DOHH2 (cell line): ENCODE measurements at regions not wholly inside any gene's neighbourhood (a gene's known extent, or its start where the extent isn't known, plus 50 kb on each side); places are given as distances from the start of the nearest gene placed in this dataset.

ENCODE experiments used
- H3F3A ChIP-seq: fragments of 200-600 bp; sonication (generic), shearing (Covaris generic); 2 replicates; pipeline ENCODE4 v1.6.0; 2016; ENCODE audit warnings: antibody characterized with exemption, mild to moderate bottlenecking; ENCODE audit not compliant: control insufficient read depth, insufficient read depth
- H3K27ac ChIP-seq: fragments of 200-600 bp; sonication (generic); 2 replicates; pipeline ENCODE4 v1.5.1; 2014; ENCODE audit warnings: low read depth, mild to moderate bottlenecking, low read length, moderate library complexity
- H3K27me3 ChIP-seq: fragments of 200-600 bp; sonication (generic); 2 replicates; pipeline ENCODE4 v1.6.1; 2014; ENCODE audit warnings: mild to moderate bottlenecking, low read length, mixed read lengths; ENCODE audit not compliant: control insufficient read depth
- H3K36me3 ChIP-seq: fragments of 200-600 bp; sonication (generic); 2 replicates; pipeline ENCODE4 v1.6.1; 2014; ENCODE audit warnings: mild to moderate bottlenecking, low read length, moderate library complexity, mixed read lengths; ENCODE audit not compliant: control insufficient read depth
- H3K4me1 ChIP-seq: fragments of 200-600 bp; sonication (generic); 2 replicates; pipeline ENCODE4 v1.6.1; 2014; ENCODE audit warnings: mild to moderate bottlenecking, low read length, mixed read lengths; ENCODE audit not compliant: control insufficient read depth
- H3K4me2 ChIP-seq: fragments of 200-600 bp; sonication (generic); 2 replicates; pipeline ENCODE4 v1.6.0; 2014; ENCODE audit warnings: mild to moderate bottlenecking, low read length, moderate library complexity
- H3K4me3 ChIP-seq: fragments of 200-600 bp; sonication (generic); 2 replicates; pipeline ENCODE4 v1.5.1; 2014; ENCODE audit warnings: mild to moderate bottlenecking, low read length, mixed read lengths
- H3K79me2 ChIP-seq: fragments of 200-600 bp; sonication (generic); 2 replicates; pipeline ENCODE4 v1.6.1; 2014; ENCODE audit warnings: mild to moderate bottlenecking, low read length, mixed read lengths; ENCODE audit not compliant: control insufficient read depth
- H3K9me2 ChIP-seq: fragments of 200-600 bp; sonication (generic); replicated peaks from 2 replicates; pipeline ENCODE4 v1.6.1; 2014; ENCODE audit warnings: mild to moderate bottlenecking, low read length, mixed read lengths; ENCODE audit not compliant: control insufficient read depth
- H3K9me3 ChIP-seq: fragments of 200-600 bp; sonication (generic); 2 replicates; pipeline ENCODE4 v1.6.1; 2014; ENCODE audit warnings: antibody characterized with exemption, low read length, mixed read lengths; ENCODE audit not compliant: control insufficient read depth, insufficient read depth
- H4K20me1 ChIP-seq: fragments of 200-600 bp; sonication (generic); 2 replicates; pipeline ENCODE4 v1.6.0; 2014; ENCODE audit warnings: low read depth, mild to moderate bottlenecking, antibody characterized with exemption, low read length, moderate library complexity; ENCODE audit not compliant: control insufficient read depth, insufficient read depth
- CTCF ChIP-seq: fragments of 200-600 bp; sonication (generic); IDR thresholded peaks from one replicate; pipeline ENCODE4 v1.5.1; 2014; ENCODE audit warnings: antibody characterized with exemption, mild to moderate bottlenecking, low read depth, low read length; ENCODE audit not compliant: poor library complexity, severe bottlenecking
- EZH2phosphoT487 ChIP-seq: fragments of 200-600 bp; sonication (generic); IDR thresholded peaks from 2 replicates; pipeline ENCODE4 v1.6.1; 2017; ENCODE audit warnings: borderline replicate concordance, mild to moderate bottlenecking, antibody characterized with exemption, low read length, moderate library complexity, mixed read lengths

GRCh38 chr2:138176862-138177439 lies 212.7 kb downstream of the HNMT start:
- Histone ChIP-seq H4K20me1 (no peaks in the 10 kb centered on the region), H3K27ac (no peak overlapping the region), H3F3A (no peaks in the 10 kb centered on the region), H3K9me2 (no peaks in the 10 kb centered on the region), H3K27me3 (no peaks in the 10 kb centered on the region), H3K79me2 (no peaks in the 10 kb centered on the region), H3K4me2 (no peak overlapping the region), H3K36me3 (no peaks in the 10 kb centered on the region), H3K4me1 (no peaks in the 10 kb centered on the region), H3K4me3 (no peak overlapping the region), H3K9me3 (no peaks in the 10 kb centered on the region)
- TF ChIP-seq EZH2phosphoT487 (no peak), CTCF (no peak)

GRCh38 chr2:138177693-138178092 lies 213.4 kb downstream of the HNMT start:
- no peaks in the 10 kb centered on the region for H3K36me3 ChIP-seq
- H3K4me1 ChIP-seq: no peaks in the 10 kb centered on the region
- H3K4me3 ChIP-seq: no peak overlapping the region
- TF ChIP-seq EZH2phosphoT487 (no peak), CTCF (no peak)
- H3K27me3 ChIP-seq: no peaks in the 10 kb centered on the region
- no peak overlapping the region for H3K4me2 ChIP-seq
- H3F3A ChIP-seq: no peaks in the 10 kb centered on the region
- H3K79me2 ChIP-seq: no peaks in the 10 kb centered on the region
- no peak overlapping the region for H3K27ac ChIP-seq
- no peaks in the 10 kb centered on the region for H3K9me2 ChIP-seq
- H3K9me3 ChIP-seq: no peaks in the 10 kb centered on the region
- no peaks in the 10 kb centered on the region for H4K20me1 ChIP-seq

GRCh38 chr2:138180692-138181386 lies 216.6 kb downstream of the HNMT start:
- Histone ChIP-seq H3K9me2 (no peaks in the 10 kb centered on the region), H3K27me3 (no peaks in the 10 kb centered on the region), H3K9me3 (no peaks in the 10 kb centered on the region), H3K4me3 (no peak overlapping the region), H3K4me1 (no peaks in the 10 kb centered on the region), H3K36me3 (no peaks in the 10 kb centered on the region), H3K79me2 (no peaks in the 10 kb centered on the region), H4K20me1 (no peaks in the 10 kb centered on the region), H3F3A (no peaks in the 10 kb centered on the region), H3K27ac (no peak overlapping the region), H3K4me2 (no peak overlapping the region)
- TF ChIP-seq EZH2phosphoT487 (no peak), CTCF (no peak)
